ENCODE measurements at regions not wholly inside any gene's neighbourhood (a gene's known extent, or its start where the extent isn't known, plus 50 kb on each side); places are given as distances from the start of the nearest gene placed in this dataset.

DNA sequence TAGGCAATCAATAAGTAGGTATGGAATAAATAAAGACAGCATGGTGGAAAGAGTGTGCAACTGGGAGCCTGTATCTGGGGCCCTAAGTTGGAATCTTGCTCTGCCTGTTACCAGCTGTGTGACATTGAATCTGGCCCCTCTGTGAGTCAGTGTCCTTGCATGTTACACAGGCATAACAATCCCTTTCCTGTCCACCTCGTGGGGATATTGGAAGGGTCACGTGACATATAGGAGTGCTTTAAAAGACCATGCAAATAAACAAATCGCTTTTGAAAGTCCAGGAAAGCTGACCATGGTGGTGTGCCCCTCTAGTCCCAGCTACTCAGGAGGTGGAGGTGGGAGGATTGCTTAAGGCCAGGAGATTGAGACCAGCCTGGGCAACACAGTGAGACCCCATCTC lies 51.1 kb upstream of the VRK1 start:
- no peak overlapping the region for H3K4me3 ChIP-seq (ENCODE audit: control insufficient read depth in 2 of 3, extremely low read depth in 1 of 3, insufficient read depth in 2 of 3, low read depth in 1 of 3, low read length in 3 of 3)
- H4K20me1 ChIP-seq (ENCODE audit: control insufficient read depth, extremely low read depth, insufficient read depth, low read length) = no peaks in the 10 kb centered on the region
- no peak for DNase-seq (ENCODE audit: low read depth, low spot score)
- H2AFZ ChIP-seq (ENCODE audit: control insufficient read depth, low read length) = no peak overlapping the region
- H3K4me2 ChIP-seq (ENCODE audit: control insufficient read depth, extremely low read depth, insufficient read depth, low read depth, low read length) = no peak overlapping the region
- H3K79me2 ChIP-seq (ENCODE audit: control insufficient read depth, insufficient read depth, low read length) = no peaks in the 10 kb centered on the region
- H3K9me1 ChIP-seq (ENCODE audit: control insufficient read depth, extremely low read depth, insufficient read depth, low read length) = no peaks in the 10 kb centered on the region
- H3K9me3 ChIP-seq (ENCODE audit: control insufficient read depth, low read depth, low read length) = no peaks in the 10 kb centered on the region
- H3K4me1 ChIP-seq (ENCODE audit: control insufficient read depth, extremely low read depth, insufficient read depth, low read length) = peaks cover 2% of the 10 kb centered on the region
- no peak overlapping the region for H3K27ac ChIP-seq (ENCODE audit: control insufficient read depth, insufficient read depth, low read length)
- H3K27me3 ChIP-seq (ENCODE audit: control insufficient read depth, extremely low read depth, insufficient read depth, low read length) = peaks cover 21% of the 10 kb centered on the region
- TF ChIP-seq, protein P1, sequence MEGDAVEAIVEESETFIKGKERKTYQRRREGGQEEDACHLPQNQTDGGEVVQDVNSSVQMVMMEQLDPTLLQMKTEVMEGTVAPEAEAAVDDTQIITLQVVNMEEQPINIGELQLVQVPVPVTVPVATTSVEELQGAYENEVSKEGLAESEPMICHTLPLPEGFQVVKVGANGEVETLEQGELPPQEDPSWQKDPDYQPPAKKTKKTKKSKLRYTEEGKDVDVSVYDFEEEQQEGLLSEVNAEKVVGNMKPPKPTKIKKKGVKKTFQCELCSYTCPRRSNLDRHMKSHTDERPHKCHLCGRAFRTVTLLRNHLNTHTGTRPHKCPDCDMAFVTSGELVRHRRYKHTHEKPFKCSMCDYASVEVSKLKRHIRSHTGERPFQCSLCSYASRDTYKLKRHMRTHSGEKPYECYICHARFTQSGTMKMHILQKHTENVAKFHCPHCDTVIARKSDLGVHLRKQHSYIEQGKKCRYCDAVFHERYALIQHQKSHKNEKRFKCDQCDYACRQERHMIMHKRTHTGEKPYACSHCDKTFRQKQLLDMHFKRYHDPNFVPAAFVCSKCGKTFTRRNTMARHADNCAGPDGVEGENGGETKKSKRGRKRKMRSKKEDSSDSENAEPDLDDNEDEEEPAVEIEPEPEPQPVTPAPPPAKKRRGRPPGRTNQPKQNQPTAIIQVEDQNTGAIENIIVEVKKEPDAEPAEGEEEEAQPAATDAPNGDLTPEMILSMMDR (optimal IDR thresholded peaks at IDR 0.05 in 1 of 3, IDR thresholded peaks at IDR 0.05 in 1 of 3, conservative IDR thresholded peaks at IDR 0.05 in 1 of 3; ENCODE audit: extremely low read depth in 1 of 3, insufficient read depth in 2 of 3, low read length in 3 of 3) = no peak
- TF ChIP-seq EZH2 (IDR thresholded peaks at IDR 0.05; ENCODE audit: low read length) = no peak
- dilution Hi-C loops (cut with MboI; ENCODE audit: extremely low pct_ligation_motif_present, low sequenced_read_pairs) = no loop called here
- H3K36me3 ChIP-seq (ENCODE audit: control insufficient read depth in 2 of 2, extremely low read depth in 1 of 2, insufficient read depth in 2 of 2, low read length in 2 of 2) = no peaks in the 10 kb centered on the region
- FAIRE-seq = no peak
- no peak overlapping the region for H3K9ac ChIP-seq (ENCODE audit: control insufficient read depth, extremely low read depth, insufficient read depth, low read length)

DNA sequence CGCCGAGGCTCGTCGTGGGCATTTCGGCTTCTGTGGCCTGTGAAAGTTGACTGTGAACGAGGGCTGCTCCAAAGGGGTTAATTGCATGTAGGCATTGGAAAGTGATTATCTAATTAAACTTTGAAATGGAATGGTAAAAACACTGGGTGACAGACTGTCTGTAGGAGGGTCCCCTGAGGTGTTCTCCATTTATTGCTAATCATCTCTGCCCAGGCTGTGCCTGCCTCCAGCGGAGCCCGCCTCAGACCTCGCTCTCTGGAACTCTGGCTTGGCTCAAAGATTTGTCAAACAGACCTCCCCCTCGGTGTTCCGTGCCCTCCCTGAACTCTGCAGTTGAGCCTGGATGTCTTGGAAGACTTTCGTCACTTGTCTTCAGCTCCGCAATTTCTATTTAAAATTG lies 50.2 kb upstream of the VRK1 start:
- H4K20me1 ChIP-seq (ENCODE audit: control insufficient read depth, extremely low read depth, insufficient read depth, low read length) = no peaks in the 10 kb centered on the region

More for the DNA sequence above, 50.2 kb upstream of the VRK1 start:
- dilution Hi-C loops (cut with MboI; ENCODE audit: extremely low pct_ligation_motif_present, low sequenced_read_pairs) = no loop called here
- Histone ChIP-seq H3K9me3 (ENCODE audit: control insufficient read depth, low read depth, low read length) (no peaks in the 10 kb centered on the region), H3K79me2 (ENCODE audit: control insufficient read depth, insufficient read depth, low read length) (no peaks in the 10 kb centered on the region), H3K9me1 (ENCODE audit: control insufficient read depth, extremely low read depth, insufficient read depth, low read length) (no peaks in the 10 kb centered on the region), H3K4me2 (ENCODE audit: control insufficient read depth, extremely low read depth, insufficient read depth, low read depth, low read length) (no peak overlapping the region), H3K27ac (ENCODE audit: control insufficient read depth, insufficient read depth, low read length) (no peak overlapping the region), H3K4me1 (ENCODE audit: control insufficient read depth, extremely low read depth, insufficient read depth, low read length) (no peaks in the 10 kb centered on the region), H3K36me3 (ENCODE audit: control insufficient read depth in 2 of 2, extremely low read depth in 1 of 2, insufficient read depth in 2 of 2, low read length in 2 of 2) (no peaks in the 10 kb centered on the region), H3K27me3 (ENCODE audit: control insufficient read depth, extremely low read depth, insufficient read depth, low read length) (peaks cover 18% of the 10 kb centered on the region), H2AFZ (ENCODE audit: control insufficient read depth, low read length) (no peak overlapping the region), H3K4me3 (ENCODE audit: control insufficient read depth in 2 of 3, extremely low read depth in 1 of 3, insufficient read depth in 2 of 3, low read depth in 1 of 3, low read length in 3 of 3) (no peak overlapping the region), H3K9ac (ENCODE audit: control insufficient read depth, extremely low read depth, insufficient read depth, low read length) (no peak overlapping the region)
- DNase-seq (ENCODE audit: low read depth, low spot score) (no peak), FAIRE-seq (no peak)
- TF ChIP-seq, protein P1 (optimal IDR thresholded peaks at IDR 0.05 in 1 of 3, IDR thresholded peaks at IDR 0.05 in 1 of 3, conservative IDR thresholded peaks at IDR 0.05 in 1 of 3; ENCODE audit: extremely low read depth in 1 of 3, insufficient read depth in 2 of 3, low read length in 3 of 3) = no peak
- no peak for TF ChIP-seq EZH2 (IDR thresholded peaks at IDR 0.05; ENCODE audit: low read length)

Data from keratinocyte (primary cell).